ENCODE measurements at regions not wholly inside any gene's neighbourhood (a gene's known extent, or its start where the extent isn't known, plus 50 kb on each side); places are given as distances from the start of the nearest gene placed in this dataset.

GRCh38 chr2:44889096-44889495 is 52.4 kb upstream of the SIX3 start:
- no peaks in the 10 kb centered on the region for H3K79me2 ChIP-seq (ENCODE audit: insufficient read depth, low read length)
- FAIRE-seq (no peak), DNase-seq (ENCODE audit: low spot score) (no peak), ATAC-seq (no peak)
- BruUV-seq (replicated peaks) = no TSS peak
- ChIA-PET POLR2A (no interaction called here), CTCF (ENCODE audit: low intra/inter-chr PET ratio, low total read pairs) (no interaction called here)
- H3K4me3 ChIP-seq (replicated peaks in 1 of 3; ENCODE audit: insufficient read depth in 1 of 3, low read depth in 2 of 3, low read length in 3 of 3) = no peak overlapping the region
- in situ Hi-C loops (cut with HindIII; ENCODE audit: extremely low pct_ligation_motif_present, low pct_unique_long_range_greater_than_20kb) = no loop called here
- no peaks in the 10 kb centered on the region for H4K20me1 ChIP-seq (ENCODE audit: insufficient read depth, low read length)
- peaks cover 23% of the 10 kb centered on the region for H3K9me3 ChIP-seq (ENCODE audit: low read length)
- intact Hi-C loops (cut with micrococcal nuclease; ENCODE audit: unreplicated experiment) = no loop called here
- no peak overlapping the region for H2AFZ ChIP-seq (ENCODE audit: low read length)
- no peak overlapping the region for H3K9ac ChIP-seq (ENCODE audit: insufficient read depth, low read depth, low read length)
- H3K36me3 ChIP-seq (replicated peaks in 1 of 2; ENCODE audit: control insufficient read depth in 1 of 2, insufficient read depth in 2 of 2, low read length in 2 of 2) = no peaks in the 10 kb centered on the region
- TF ChIP-seq HNF4A (CRISPR knock-in tag; IDR thresholded peaks at IDR 0.05) (0 out of 2 replicates have a peak, but pooled peaks have one; percentile 6), MLX (CRISPR knock-in tag; IDR thresholded peaks at IDR 0.05) (no peak)
- H3K27me3 ChIP-seq (ENCODE audit: control insufficient read depth in 1 of 2, insufficient read depth in 2 of 2, low read length in 2 of 2) = peaks cover 0 to 16% of the 10 kb centered on the region in 2 experiments; a peak in 3 of 5 replicates
- H3K4me1 ChIP-seq (ENCODE audit: insufficient read depth, low read length) = peaks cover 9% of the 10 kb centered on the region; the same call in 1 of the 2 replicates
- no peak overlapping the region for H3K27ac ChIP-seq (ENCODE audit: extremely low read length, insufficient read depth, low read length)
- no peak overlapping the region for H3K4me2 ChIP-seq (ENCODE audit: low read depth, low read length)
- 3% methylated on average over 3 of the region's 3 CpGs for WGBS (ENCODE audit: low lambda C conversion rate)
